HCT116 (cell line): ENCODE measurements at regions not wholly inside any gene's neighbourhood (a gene's known extent, or its start where the extent isn't known, plus 50 kb on each side); places are given as distances from the start of the nearest gene placed in this dataset.
"Not testable (repeated sequence)": the region's sequence is repeated elsewhere in the genome, so short reads cannot be mapped to it uniquely, and the experiment has no call there.

ENCODE experiments used
- ATAC-seq: fragments of 200-7000 bp; cut with Tn5 transposase; 2 replicates; pipeline ENCODE4 v1.9.1; 2020; ENCODE audit warnings: mild to moderate bottlenecking, moderate library complexity
- BruUV-seq: library from RNA; stranded (reverse); fragments of 400-500 nt; replicated peaks from 2 replicates; lab custom pipeline; 2021; lab: Mats Ljungman, UMichigan
- CTCF ChIA-PET: fragments of 300-600 bp; sonication (Branson Sonifier 250); formaldehyde crosslinking; loops from one replicate; lab custom pipeline; 2021; ENCODE audit warnings: antibody characterized with exemption; lab: Charles Lee
- POLR2A ChIA-PET: fragments of 300-600, 350-600 bp; sonication (Branson Sonifier 250); formaldehyde crosslinking; loops from one replicate; lab custom pipeline; 2021; ENCODE audit warnings: antibody characterized with exemption; lab: Charles Lee
- RAD21 ChIA-PET, 2 experiments: fragments of 300-600 bp; sonication (Branson Sonifier 250); formaldehyde crosslinking; loops; one replicate each; lab custom pipeline; 2023; ENCODE audit warnings: low total read pairs in 2 of 2; ENCODE audit not compliant: uncharacterized antibody in 2 of 2, unreplicated experiment in 2 of 2, low non-redundant PET in 1 of 2; lab: Charles Lee
- DNase-seq: peaks from one replicate; pipeline ENCODE4 v3.0.0-alpha.2; 2010; ENCODE audit warnings: low read depth, low spot score
- H2AFZ ChIP-seq: fragments of 200-600 bp; shearing (Covaris generic), sonication (generic); 2 replicates; pipeline ENCODE4 v1.6.1; 2017; ENCODE audit warnings: low read depth, mixed run types, mixed read lengths, antibody characterized with exemption, low read length; ENCODE audit not compliant: poor library complexity, severe bottlenecking
- H3K27ac ChIP-seq: 2 replicates; pipeline ENCODE4 v1.5.1; 2012; ENCODE audit warnings: low read depth, low read length
- H3K27me3 ChIP-seq: fragments of 200-600 bp; sonication (generic); 2 replicates; pipeline ENCODE4 v1.6.1; 2016; ENCODE audit warnings: mixed run types, low read length, mixed read lengths; ENCODE audit not compliant: insufficient read depth
- H3K36me3 ChIP-seq, 2 experiments: fragments of 200-500 bp in 1 of 2; fragments of 200-600 bp in 1 of 2; sonication (Bioruptor generic) in 1 of 2; sonication (generic) in 1 of 2; 2 replicates each; pipeline versions ENCODE4 v1.5.1 to v1.6.1; 2014 to 2016; ENCODE audit warnings: low read length in 2 of 2, inconsistent platforms in 1 of 2, mixed read lengths in 1 of 2, mixed run types in 1 of 2; ENCODE audit not compliant: insufficient read depth in 2 of 2, control insufficient read depth in 1 of 2
- H3K4me1 ChIP-seq, 2 experiments: fragments of 200-600 bp in 1 of 2; sonication (generic) in 1 of 2; 2 replicates each; pipeline versions ENCODE4 v1.5.1 to v1.6.1; 2012 to 2017; ENCODE audit warnings: low read length in 2 of 2, inconsistent platforms in 1 of 2, mild to moderate bottlenecking in 1 of 2, mixed read lengths in 1 of 2, mixed run types in 1 of 2, moderate library complexity in 1 of 2; ENCODE audit not compliant: insufficient read depth in 2 of 2, control insufficient read depth in 1 of 2
- H3K4me2 ChIP-seq: fragments of 200-600 bp; sonication (generic); 2 replicates; pipeline ENCODE4 v1.6.1; 2017; ENCODE audit warnings: mixed run types, low read length, mixed read lengths
- H3K4me3 ChIP-seq, 2 experiments: fragments of 200-600 bp in 1 of 2; sonication (generic) in 1 of 2; replicated peaks in 1 of 2; 2 replicates each; pipeline ENCODE4 v1.5.1; 2011 to 2016; ENCODE audit warnings: low read length in 2 of 2, control low read depth in 1 of 2, low read depth in 1 of 2, mild to moderate bottlenecking in 1 of 2, mixed read lengths in 1 of 2, mixed run types in 1 of 2
- H3K79me2 ChIP-seq: fragments of 200-600 bp; sonication (generic); 2 replicates; pipeline ENCODE4 v1.6.1; 2017; ENCODE audit warnings: mild to moderate bottlenecking, mixed run types, low read length, moderate library complexity, mixed read lengths; ENCODE audit not compliant: insufficient read depth
- H3K9ac ChIP-seq: fragments of 200-600 bp; sonication (generic); 2 replicates; pipeline ENCODE4 v1.6.1; 2016; ENCODE audit warnings: low read length, mixed read lengths
- H3K9me2 ChIP-seq: fragments of 200-600 bp; sonication (generic), shearing (Covaris generic); 2 replicates; pipeline ENCODE4 v1.6.1; 2017; ENCODE audit warnings: mixed run types, mild to moderate bottlenecking, moderate library complexity; ENCODE audit not compliant: insufficient read depth
- H3K9me3 ChIP-seq, 2 experiments: fragments of 200-500 bp in 1 of 2; fragments of 200-600 bp in 1 of 2; sonication (Bioruptor generic) in 1 of 2; sonication (generic) in 1 of 2; 2 replicates each; pipeline ENCODE4 v1.6.1; 2014 to 2017; ENCODE audit warnings: low read length in 2 of 2, mixed read lengths in 2 of 2, inconsistent platforms in 1 of 2, low read depth in 1 of 2, mild to moderate bottlenecking in 1 of 2, mixed run types in 1 of 2, moderate library complexity in 1 of 2; ENCODE audit not compliant: control insufficient read depth in 1 of 2, insufficient read depth in 1 of 2
- H4K20me1 ChIP-seq: fragments of 200-600 bp; sonication (generic), shearing (Covaris generic); 2 replicates; pipeline ENCODE4 v1.6.1; 2017; ENCODE audit warnings: mixed run types, mild to moderate bottlenecking, moderate library complexity; ENCODE audit not compliant: insufficient read depth
- SIN3A ChIP-seq: IDR thresholded peaks from 2 replicates; pipeline ENCODE4 v1.6.1; 2012; ENCODE audit warnings: low read depth
- ZFX ChIP-seq: fragments of 450-650 bp; IDR thresholded peaks from 2 replicates; pipeline ENCODE4 v1.6.1; 2017
- ZNF274 ChIP-seq: fragments of 200-500 bp; sonication (Bioruptor generic); IDR thresholded peaks from 2 replicates; pipeline ENCODE4 v1.6.1; 2014; ENCODE audit warnings: mild to moderate bottlenecking, low read depth, low read length, inconsistent platforms
- intact Hi-C: fragments of 100-400 bp; cut with micrococcal nuclease; formaldehyde crosslinking; loops from 2 replicates; pipeline ENCODE4 v1.10.0; 2022
- TF ChIP-seq, protein P1 (sequence below), 3 experiments: fragments of 200-600 bp in 1 of 3; sonication (generic) in 1 of 3; IDR thresholded peaks in 2 of 3; conservative IDR thresholded peaks in 1 of 3; 2 replicates each; pipeline ENCODE4 v1.5.1; 2012 to 2017; ENCODE audit warnings: low read depth in 2 of 3, low read length in 2 of 3, antibody characterized with exemption in 1 of 3, borderline replicate concordance in 1 of 3, control low read depth in 1 of 3, mild to moderate bottlenecking in 1 of 3, mixed read lengths in 1 of 3, mixed run types in 1 of 3, moderate library complexity in 1 of 3; ENCODE audit not compliant: insufficient read depth in 1 of 3

DNA sequence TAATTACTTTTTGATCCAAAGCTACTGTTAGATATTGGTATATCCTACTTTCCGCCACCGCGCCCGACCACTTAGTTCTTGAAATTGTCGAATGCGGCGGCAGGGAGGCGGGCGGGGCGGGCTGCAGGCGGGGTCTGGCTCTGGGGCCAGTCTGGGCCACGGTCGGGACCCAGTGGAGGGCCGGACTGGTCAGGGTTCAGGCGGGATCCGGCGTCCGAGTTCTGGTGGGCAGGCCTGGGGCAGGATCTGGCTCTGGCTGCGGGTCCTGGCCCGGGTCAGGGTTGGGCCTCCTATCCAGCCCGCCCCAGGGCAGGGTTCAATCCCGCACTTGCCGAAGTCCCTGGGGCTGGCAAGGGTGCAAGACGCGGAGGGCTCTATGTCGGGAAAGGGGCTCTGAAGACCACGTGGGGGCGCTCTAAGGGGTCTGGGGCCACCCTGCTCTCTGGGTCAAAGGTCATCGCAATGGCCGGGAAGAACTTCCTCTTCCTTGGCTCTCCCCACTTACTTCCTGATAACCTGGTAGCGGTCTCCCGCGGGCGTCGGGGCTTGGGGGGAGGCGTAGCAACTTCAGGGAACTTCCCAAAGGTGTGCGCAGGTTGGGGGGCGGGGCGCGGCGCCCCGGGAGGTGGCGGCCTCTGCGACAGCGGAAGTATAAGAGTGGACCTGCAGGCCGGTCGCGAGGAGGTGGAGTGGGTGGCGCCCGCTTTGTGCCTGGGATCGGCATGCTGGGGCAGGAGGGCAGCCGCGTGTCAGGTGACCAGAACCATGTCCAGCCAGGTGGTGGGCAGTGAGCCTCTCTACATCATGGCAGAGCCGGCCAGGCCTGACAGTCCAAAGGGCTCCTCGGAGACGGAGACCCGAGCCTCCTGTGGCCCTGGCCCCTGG, 83.4 kb downstream of the MRPL57 start:
- Histone ChIP-seq H3K27me3 (no peaks in the 10 kb centered on the region), H3K4me3 (no peak overlapping the region), H3K79me2 (no peaks in the 10 kb centered on the region), H3K36me3 (no peaks in the 10 kb centered on the region), H3K9me2 (no peaks in the 10 kb centered on the region), H3K9me3 (no peaks in the 10 kb centered on the region)
- POLR2A ChIA-PET: no interaction called here
- CTCF ChIA-PET: no interaction called here
- no peak for DNase-seq
- intact Hi-C loops: no loop called here
- TF ChIP-seq ZFX: no peak
- TF ChIP-seq, protein P1, sequence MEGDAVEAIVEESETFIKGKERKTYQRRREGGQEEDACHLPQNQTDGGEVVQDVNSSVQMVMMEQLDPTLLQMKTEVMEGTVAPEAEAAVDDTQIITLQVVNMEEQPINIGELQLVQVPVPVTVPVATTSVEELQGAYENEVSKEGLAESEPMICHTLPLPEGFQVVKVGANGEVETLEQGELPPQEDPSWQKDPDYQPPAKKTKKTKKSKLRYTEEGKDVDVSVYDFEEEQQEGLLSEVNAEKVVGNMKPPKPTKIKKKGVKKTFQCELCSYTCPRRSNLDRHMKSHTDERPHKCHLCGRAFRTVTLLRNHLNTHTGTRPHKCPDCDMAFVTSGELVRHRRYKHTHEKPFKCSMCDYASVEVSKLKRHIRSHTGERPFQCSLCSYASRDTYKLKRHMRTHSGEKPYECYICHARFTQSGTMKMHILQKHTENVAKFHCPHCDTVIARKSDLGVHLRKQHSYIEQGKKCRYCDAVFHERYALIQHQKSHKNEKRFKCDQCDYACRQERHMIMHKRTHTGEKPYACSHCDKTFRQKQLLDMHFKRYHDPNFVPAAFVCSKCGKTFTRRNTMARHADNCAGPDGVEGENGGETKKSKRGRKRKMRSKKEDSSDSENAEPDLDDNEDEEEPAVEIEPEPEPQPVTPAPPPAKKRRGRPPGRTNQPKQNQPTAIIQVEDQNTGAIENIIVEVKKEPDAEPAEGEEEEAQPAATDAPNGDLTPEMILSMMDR (IDR thresholded peaks at IDR 0.05 in 2 of 3, conservative IDR thresholded peaks at IDR 0.05 in 1 of 3; ENCODE audit: borderline replicate concordance in 1 of 3, insufficient read depth in 1 of 3, low read depth in 2 of 3, low read length in 2 of 3): no peak
- no peak for TF ChIP-seq SIN3A
- TF ChIP-seq ZNF274: no peak
- TF ChIP-seq, all 23 proteins: peak for 0
- Histone ChIP-seq H3K4me1 (no peaks in the 10 kb centered on the region), H4K20me1 (no peaks in the 10 kb centered on the region; the same call in 1 of the 2 replicates), H2AFZ (no peak overlapping the region), H3K27ac (no peak overlapping the region), H3K9ac (no peak overlapping the region), H3K4me2 (no peak overlapping the region)
- ATAC-seq: no peak
- RAD21 ChIA-PET: no interaction called here
- BruUV-seq: no TSS peak

DNA sequence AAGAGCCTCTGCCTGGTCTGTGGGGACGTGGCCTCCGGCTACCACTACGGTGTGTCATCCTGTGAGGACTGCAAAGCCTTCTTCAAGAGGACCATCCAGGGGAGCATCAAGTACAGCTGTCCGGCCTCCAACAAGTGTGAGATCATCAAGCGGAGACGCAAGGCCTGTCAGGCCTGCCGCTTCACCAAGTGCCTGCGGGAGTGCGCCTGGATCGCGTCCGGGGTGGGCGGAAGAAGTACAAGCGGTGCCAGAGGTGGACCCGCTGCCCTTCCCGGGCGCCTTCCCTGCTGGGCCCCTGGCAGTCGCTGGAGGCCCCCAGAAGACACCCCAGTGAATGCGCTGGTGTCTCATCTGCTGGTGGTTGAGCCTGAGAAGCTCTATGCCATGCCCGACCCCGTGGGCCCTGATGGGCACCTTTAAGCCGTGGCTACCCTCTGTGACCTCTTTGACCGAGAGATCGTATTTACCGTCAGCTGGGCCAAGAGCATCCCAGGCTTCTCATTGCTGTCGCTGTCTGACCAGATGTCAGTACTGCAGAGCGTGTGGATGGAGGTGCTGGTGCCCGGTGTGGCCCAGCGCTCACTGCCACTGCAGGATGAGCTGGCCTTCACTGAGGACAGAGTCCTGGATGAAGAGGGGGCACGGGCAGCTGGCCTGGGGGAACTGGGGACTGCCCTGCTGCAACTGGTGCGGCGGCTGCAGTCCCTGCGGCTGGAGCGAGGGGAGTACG, 84.3 kb downstream of the MRPL57 start:
- H3K79me2 ChIP-seq, H3K9me3 ChIP-seq, H3K9ac ChIP-seq, BruUV-seq, intact Hi-C loops, H3K9me2 ChIP-seq, H3K4me1 ChIP-seq, H2AFZ ChIP-seq, H3K36me3 ChIP-seq, H3K4me2 ChIP-seq, ATAC-seq, H3K27me3 ChIP-seq, POLR2A ChIA-PET, H3K4me3 ChIP-seq, DNase-seq, H3K27ac ChIP-seq, RAD21 ChIA-PET, H4K20me1 ChIP-seq, CTCF ChIA-PET: not testable (repeated sequence)

DNA sequence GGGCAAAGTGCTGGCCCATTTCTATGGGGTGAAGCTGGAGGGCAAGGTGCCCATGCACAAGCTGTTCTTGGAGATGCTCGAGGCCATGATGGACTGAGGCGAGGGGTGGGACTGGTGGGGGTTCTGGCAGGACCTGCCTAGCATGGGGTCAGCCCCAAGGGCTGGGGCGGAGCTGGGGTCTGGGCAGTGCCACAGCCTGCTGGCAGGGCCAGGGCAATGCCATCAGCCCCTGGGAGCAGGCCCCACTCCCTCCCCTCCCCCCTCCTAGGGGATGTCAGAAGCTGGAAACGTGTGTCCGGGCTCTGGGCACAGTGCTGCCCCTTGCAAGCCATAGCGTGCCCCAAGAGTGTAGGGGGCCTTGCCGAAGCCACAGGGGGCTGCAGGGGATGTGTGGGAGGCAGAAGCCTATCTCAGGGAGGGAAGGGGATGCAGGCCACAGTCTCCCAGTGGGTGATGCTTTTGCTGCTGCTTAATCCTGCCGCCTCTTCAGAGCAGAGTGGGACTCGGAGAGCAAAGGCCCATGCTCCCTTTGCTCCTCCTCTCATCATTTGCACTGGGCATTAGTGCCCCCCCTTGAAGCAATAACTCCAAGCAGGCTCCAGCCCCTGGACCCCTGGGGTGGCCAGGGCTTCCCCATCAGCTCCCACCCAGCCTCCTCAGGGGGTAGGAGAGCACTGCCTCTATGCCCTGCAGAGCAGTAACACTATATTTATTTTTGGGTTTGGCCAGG, 85.2 kb downstream of the MRPL57 start:
- H3K36me3 ChIP-seq, DNase-seq, H3K27ac ChIP-seq, H3K9me3 ChIP-seq, H3K4me3 ChIP-seq, H4K20me1 ChIP-seq, POLR2A ChIA-PET, ATAC-seq, H3K9ac ChIP-seq, H3K4me1 ChIP-seq, RAD21 ChIA-PET, H3K27me3 ChIP-seq, intact Hi-C loops, CTCF ChIA-PET, H3K4me2 ChIP-seq, H3K9me2 ChIP-seq, BruUV-seq, H3K79me2 ChIP-seq, H2AFZ ChIP-seq: not testable (repeated sequence)
